ENCODE measurements at regions not wholly inside any gene's neighbourhood (a gene's known extent, or its start where the extent isn't known, plus 50 kb on each side); places are given as distances from the start of the nearest gene placed in this dataset.

DNA sequence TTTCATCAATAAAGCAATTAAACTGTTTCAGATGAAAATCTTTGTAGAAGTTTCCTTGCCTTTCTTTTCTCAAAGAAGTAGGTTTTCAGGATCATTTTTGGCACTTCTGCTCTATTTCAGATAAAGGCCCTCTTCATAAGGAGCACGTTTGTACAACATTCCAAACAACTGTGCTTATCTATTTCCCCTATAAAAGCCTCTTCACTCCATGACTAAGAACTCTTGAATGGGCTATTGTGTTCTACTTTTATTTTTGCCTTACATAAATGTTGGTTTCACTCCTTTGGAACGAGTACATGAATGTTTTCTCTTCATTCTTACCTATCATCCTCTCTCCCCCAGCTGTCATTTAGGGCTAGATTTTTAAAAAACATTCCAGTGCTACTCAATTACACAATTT lies 288.0 kb upstream of the PPP1R2C start:
- CTCF ChIA-PET = no interaction called here
- TF ChIP-seq, protein P1, sequence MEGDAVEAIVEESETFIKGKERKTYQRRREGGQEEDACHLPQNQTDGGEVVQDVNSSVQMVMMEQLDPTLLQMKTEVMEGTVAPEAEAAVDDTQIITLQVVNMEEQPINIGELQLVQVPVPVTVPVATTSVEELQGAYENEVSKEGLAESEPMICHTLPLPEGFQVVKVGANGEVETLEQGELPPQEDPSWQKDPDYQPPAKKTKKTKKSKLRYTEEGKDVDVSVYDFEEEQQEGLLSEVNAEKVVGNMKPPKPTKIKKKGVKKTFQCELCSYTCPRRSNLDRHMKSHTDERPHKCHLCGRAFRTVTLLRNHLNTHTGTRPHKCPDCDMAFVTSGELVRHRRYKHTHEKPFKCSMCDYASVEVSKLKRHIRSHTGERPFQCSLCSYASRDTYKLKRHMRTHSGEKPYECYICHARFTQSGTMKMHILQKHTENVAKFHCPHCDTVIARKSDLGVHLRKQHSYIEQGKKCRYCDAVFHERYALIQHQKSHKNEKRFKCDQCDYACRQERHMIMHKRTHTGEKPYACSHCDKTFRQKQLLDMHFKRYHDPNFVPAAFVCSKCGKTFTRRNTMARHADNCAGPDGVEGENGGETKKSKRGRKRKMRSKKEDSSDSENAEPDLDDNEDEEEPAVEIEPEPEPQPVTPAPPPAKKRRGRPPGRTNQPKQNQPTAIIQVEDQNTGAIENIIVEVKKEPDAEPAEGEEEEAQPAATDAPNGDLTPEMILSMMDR (IDR thresholded peaks at IDR 0.05; ENCODE audit: insufficient read depth, low read depth, low read length) = no peak
- no peaks in the 10 kb centered on the region for H3K36me3 ChIP-seq (ENCODE audit: control insufficient read depth, insufficient read depth, low read length)
- no peak overlapping the region for H3K4me3 ChIP-seq (ENCODE audit: low read depth, low read length)
- POLR2A ChIA-PET = no interaction called here
- H3K27me3 ChIP-seq (ENCODE audit: control insufficient read depth, insufficient read depth, low read length) = no peaks in the 10 kb centered on the region
- no peak for DNase-seq (ENCODE audit: low read depth)

DNA sequence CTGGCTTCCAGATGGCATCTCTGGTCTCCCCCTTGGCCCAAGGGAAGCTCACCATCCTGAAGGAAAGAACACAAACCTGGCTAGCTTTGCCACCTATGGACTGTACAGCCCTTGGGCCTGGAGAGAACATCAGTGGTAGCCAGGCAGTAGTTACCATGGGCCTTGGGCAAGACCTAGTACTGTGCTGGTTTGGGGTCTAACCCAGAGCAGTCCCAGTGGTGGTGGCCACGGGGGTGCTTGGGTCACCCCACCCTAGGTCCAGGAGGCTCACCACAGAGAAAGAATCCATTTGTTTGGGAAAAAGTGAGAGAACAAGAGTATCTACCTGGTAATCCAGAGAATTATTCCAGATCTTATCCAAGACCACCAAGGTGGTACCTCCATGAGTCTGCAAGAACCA lies 290.7 kb upstream of the PPP1R2C start:
- H3K4me3 ChIP-seq (ENCODE audit: low read depth, low read length) = no peak overlapping the region
- CTCF ChIA-PET = no interaction called here
- H3K27me3 ChIP-seq (ENCODE audit: control insufficient read depth, insufficient read depth, low read length) = no peaks in the 10 kb centered on the region
- H3K36me3 ChIP-seq (ENCODE audit: control insufficient read depth, insufficient read depth, low read length) = no peaks in the 10 kb centered on the region
- TF ChIP-seq, protein P1 (IDR thresholded peaks at IDR 0.05; ENCODE audit: insufficient read depth, low read depth, low read length) = no peak
- POLR2A ChIA-PET = no interaction called here
- DNase-seq (ENCODE audit: low read depth) = no peak

DNA sequence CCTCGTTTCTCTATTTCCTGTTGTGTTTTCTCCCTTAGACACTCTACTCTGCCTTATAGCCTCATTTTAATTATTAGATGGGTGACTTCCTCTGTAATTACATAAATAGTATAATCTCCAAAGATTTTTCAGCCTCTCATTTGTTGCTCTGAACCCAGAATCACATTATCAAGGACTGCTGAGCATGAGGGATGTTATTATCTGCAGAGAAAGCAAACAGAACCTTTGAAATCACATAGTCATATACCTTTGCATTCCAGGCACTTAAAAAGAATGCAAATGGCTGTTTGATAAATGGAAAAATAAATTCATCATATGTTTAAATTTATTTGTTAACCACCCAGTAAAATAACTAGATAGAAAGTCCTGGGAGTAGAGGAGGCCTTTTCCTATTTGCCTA lies 305.1 kb upstream of the PPP1R2C start:
- CTCF ChIA-PET = no interaction called here
- Histone ChIP-seq H3K27me3 (ENCODE audit: control insufficient read depth, insufficient read depth, low read length) (no peaks in the 10 kb centered on the region), H3K36me3 (ENCODE audit: control insufficient read depth, insufficient read depth, low read length) (no peaks in the 10 kb centered on the region), H3K4me3 (ENCODE audit: low read depth, low read length) (no peak overlapping the region)
- TF ChIP-seq, protein P1 (IDR thresholded peaks at IDR 0.05; ENCODE audit: insufficient read depth, low read depth, low read length) = no peak
- DNase-seq (ENCODE audit: low read depth) = no peak
- POLR2A ChIA-PET = no interaction called here

DNA sequence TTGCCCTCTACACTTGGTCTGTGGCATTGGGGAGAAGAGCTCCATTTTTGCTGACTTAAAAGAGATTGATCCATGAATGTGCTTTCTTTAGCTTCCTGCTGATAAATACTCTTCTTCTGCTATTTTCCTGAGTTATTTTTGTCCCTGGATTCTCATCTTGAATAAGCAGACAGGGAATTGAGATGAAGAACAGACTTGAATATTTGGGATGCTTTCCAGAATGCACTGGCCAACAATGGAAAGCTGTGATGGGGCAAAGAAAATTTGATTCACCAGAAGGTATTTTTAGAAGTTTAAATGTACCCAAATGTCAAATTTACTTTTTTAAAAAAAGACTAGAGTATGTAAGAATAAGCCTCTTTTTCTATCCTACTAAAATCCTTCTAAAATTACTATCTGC lies 309.9 kb upstream of the PPP1R2C start:
- Histone ChIP-seq H3K27me3 (ENCODE audit: control insufficient read depth, insufficient read depth, low read length) (no peaks in the 10 kb centered on the region), H3K4me3 (ENCODE audit: low read depth, low read length) (no peak overlapping the region), H3K36me3 (ENCODE audit: control insufficient read depth, insufficient read depth, low read length) (no peaks in the 10 kb centered on the region)
- ChIA-PET POLR2A (interaction anchor here (0.7 kb wide), 1 partner anchor 581 kb away, joined by 3 read pairs; no protein-coding TSS in a partner anchor), CTCF (no interaction called here)
- no peak for DNase-seq (ENCODE audit: low read depth)
- TF ChIP-seq, protein P1 (IDR thresholded peaks at IDR 0.05; ENCODE audit: insufficient read depth, low read depth, low read length) = no peak

DNA sequence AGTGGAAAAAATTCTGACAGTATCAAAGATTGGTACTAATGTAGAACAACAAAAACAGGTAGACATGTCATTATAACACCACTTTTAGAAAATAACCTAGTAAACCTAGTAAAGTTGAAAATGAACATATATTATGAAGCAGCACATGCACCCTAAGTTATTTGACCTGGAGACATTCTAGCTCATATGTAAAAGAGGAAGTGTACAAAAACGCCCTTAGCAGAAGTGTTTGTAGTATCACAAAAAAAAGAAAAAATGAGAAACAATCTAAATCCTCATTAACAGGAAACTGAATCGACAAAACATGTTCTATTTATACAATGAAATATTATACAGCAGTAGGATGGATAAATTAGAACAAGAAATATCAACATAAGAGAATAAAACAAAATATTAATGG lies 318.9 kb upstream of the PPP1R2C start:
- ChIA-PET CTCF (no interaction called here), POLR2A (no interaction called here)
- no peak for DNase-seq (ENCODE audit: low read depth)
- TF ChIP-seq, protein P1 (IDR thresholded peaks at IDR 0.05; ENCODE audit: insufficient read depth, low read depth, low read length) = no peak
- no peaks in the 10 kb centered on the region for H3K27me3 ChIP-seq (ENCODE audit: control insufficient read depth, insufficient read depth, low read length)
- H3K36me3 ChIP-seq (ENCODE audit: control insufficient read depth, insufficient read depth, low read length) = no peaks in the 10 kb centered on the region
- H3K4me3 ChIP-seq (ENCODE audit: low read depth, low read length) = no peak overlapping the region

Data from BJ (cell line).